Fibroblast of pulmonary artery (primary cell): ENCODE measurements at regions not wholly inside any gene's neighbourhood (a gene's known extent, or its start where the extent isn't known, plus 50 kb on each side); places are given as distances from the start of the nearest gene placed in this dataset.

Experiments
- DNase-seq: peaks from one replicate; pipeline ENCODE4 v3.0.0-alpha.2; 2010; ENCODE audit warnings: low read depth
- H3K4me3 ChIP-seq: replicated peaks from 2 replicates; pipeline ENCODE4 v1.5.1; 2011; ENCODE audit warnings: low read depth, mild to moderate bottlenecking, control low read depth, low read length, moderate library complexity
- CTCF ChIP-seq: IDR thresholded peaks from 2 replicates; pipeline ENCODE4 v1.5.1; 2011; ENCODE audit warnings: mild to moderate bottlenecking, control low read depth, low read length, inconsistent platforms; ENCODE audit errors: missing control alignments

GRCh38 chr22:47294576-47294975 is 532.1 kb downstream of the TBC1D22A start:
- no peak for TF ChIP-seq CTCF
- no peak for DNase-seq
- H3K4me3 ChIP-seq, result no peak overlapping the region

GRCh38 chr22:47294222-47294532 is 531.7 kb downstream of the TBC1D22A start:
- peak; percentile 56 for DNase-seq

GRCh38 chr22:47293368-47294221 is 531.1 kb downstream of the TBC1D22A start:
- no peak overlapping the region for H3K4me3 ChIP-seq
- DNase-seq, result no peak
- TF ChIP-seq CTCF, result no peak

More at GRCh38 chr22:47294222-47294532, 531.7 kb downstream of the TBC1D22A start:
- no peak overlapping the region for H3K4me3 ChIP-seq
- TF ChIP-seq CTCF, result no peak

DNA sequence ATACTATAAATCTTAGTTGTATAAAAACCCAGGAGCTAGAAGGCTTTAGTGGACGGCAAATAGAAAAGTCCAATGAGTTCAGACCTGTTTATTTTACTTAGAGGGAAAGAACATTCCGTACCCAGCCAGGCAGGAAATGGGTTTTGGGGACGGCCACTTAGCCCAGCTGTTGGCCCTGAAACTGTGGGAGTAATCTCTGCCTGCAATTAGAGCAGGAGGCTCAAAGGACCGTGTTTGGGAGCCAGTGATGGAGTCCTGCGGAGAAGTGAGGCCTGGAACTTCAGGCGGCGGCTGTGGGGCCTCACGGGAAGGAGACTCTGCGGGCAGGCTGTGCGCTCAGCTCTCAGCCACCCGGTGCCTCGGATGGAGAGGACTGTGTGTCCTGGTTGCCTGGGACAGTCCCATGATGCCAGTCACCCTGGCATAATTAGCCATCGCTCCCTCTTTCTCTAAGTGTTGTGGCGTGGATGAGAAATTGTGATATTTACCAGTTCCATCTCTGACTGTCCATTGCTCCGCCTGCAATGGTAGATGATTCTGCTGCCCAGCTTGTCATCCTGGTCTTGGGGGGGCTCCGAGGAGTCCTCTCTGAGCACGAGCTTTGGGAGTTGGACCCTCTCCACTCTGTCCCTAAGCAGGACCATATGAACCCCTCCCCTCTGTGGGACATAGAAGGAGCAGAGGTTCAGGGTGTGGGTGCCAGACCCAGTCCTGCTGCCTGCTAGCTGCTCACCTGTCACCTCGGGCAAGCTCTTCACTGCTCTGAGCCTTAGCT is 530.3 kb downstream of the TBC1D22A start:
- no peak overlapping the region for H3K4me3 ChIP-seq
- DNase-seq, result peak; percentile 22
- TF ChIP-seq CTCF, result no peak

DNA sequence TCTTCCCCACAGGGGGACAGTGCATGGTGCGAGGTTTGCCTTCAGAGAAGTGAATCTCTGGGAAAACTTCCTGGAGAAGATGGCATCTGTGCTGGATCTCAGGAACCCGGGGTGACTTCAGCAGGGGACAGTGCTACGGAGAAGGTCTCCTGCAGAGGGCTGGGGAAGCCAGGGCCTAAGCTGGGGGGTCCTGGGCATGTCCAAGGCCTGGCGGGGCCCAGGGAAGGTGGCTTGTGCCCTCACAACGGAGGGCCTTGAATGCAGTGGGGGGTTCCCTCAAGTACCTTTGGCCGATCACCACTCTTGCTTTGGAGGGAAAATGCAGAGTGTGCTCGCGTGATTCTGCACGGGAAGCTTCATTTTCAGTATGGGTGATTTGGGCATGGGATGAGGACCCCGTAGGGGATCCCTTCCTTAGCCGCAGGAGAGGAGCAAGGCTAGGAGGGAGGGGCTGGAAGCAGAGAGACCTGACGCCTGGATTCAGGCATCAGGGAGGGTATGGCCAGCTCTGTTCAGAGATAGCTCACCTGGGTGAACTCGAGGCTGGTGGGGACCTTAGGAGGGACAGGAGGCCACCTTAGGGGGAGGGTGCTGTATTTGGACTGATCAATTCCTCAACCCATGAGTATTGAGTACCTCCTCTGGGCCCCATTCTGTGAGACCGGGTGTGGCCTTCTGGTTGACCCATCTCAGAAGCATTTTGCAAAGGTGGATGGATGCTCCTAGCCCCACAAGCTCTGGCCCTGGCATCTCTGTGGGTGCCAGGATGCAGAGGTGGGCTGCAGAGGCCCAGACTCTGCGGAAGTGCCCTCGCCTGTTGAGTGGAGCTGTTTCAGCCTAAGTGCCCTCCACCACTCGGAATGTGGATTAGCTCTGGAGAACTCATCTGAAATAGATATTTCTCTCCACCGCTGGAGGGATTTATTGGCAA is 529.4 kb downstream of the TBC1D22A start:
- DNase-seq, result no peak
- H3K4me3 ChIP-seq, result no peak overlapping the region
- no peak for TF ChIP-seq CTCF

DNA sequence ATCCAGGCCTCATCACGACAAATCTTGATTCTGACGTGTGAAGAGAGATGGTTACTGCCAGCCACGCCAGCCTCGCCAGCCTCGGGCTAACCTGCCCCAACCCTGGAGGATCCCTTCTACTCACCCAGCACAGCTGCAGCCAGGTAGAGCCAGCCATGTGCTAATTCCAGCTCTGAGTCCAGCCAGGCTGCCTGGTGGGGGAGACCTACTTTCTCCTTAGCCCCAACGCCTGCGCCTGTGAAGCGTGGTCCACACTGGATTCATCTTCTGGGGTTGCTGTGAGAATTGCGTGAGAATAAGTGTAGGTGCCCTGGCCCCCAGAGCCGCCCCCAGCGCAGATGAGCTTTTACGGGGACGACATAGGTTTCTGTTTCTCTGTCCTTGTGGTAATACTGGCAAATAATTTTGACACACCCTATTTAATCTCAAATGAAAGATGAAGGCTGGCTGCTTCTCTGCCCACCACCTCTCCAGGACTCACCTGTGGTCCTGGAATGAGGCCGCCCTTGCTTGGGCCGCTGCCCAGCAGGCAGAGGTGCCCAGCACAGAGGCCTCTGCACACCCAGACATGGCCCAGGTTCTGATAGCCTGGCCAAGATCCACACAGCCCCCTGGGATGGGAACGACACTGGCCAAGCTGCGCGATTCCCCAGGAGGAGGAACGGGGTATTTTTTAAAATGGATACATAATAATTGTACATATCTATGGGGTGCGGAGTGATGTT is 528.4 kb downstream of the TBC1D22A start:
- TF ChIP-seq CTCF, result no peak
- DNase-seq, result no peak
- H3K4me3 ChIP-seq, result no peak overlapping the region
